Peyer's patch (tissue), 4 donors: ENCODE measurements at regions not wholly inside any gene's neighbourhood (a gene's known extent, or its start where the extent isn't known, plus 50 kb on each side); places are given as distances from the start of the nearest gene placed in this dataset.

ENCODE experiments used
- POLR2A ChIP-seq, 2 donors: fragments of 450-650 bp; IDR thresholded peaks; one replicate each; pipeline ENCODE4 v1.5.1; 2017; ENCODE audit warnings: antibody characterized with exemption in 2 of 2, mild to moderate bottlenecking in 2 of 2, moderate library complexity in 2 of 2
- TF ChIP-seq, protein P1 (sequence below), 6 experiments: fragments of 450-650 bp in 4 of 6; fragments of 200-600 bp in 2 of 6; sonication (generic) in 1 of 6; IDR thresholded peaks; one replicate each; pipeline ENCODE4 v1.5.1; 2017 to 2019; ENCODE audit warnings: antibody characterized with exemption in 6 of 6, mild to moderate bottlenecking in 3 of 6, moderate library complexity in 1 of 6

DNA sequence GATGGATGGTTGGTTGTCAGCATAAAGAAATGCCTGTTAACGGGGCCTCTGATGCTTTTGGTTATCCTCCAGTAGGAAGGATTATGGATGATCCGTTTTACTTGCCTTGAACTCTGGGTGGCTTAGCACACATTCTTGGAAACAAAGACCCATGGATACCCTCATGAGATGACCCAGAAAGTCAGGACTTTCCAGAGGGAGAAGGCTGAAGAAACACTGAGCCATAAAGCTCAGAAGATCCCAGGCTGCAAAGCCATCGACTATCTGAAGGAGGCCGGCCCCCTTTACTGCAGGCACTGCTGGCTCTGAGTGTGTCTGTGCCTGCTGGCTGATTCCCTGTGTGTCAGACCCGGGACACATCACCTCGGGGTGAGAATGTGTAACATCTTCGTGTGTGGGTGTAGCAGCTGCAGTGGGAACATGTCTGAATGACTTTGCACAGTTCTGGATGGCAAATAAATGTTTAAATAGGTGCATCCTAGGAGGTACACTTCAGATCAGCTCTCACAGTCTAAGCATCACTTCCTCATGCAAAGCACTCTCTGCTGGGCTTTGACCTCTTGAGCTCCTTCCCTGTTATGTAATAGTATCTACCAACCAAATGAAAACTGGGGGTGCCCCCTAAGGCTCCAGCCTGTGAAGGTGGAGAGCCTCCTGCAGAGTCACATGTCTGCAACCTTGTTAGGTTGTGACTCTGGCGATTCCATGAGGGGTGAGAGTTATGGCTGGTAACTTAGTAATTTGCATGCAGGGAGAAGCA lies 1084.9 kb downstream of the TBC1D22A start:
- TF ChIP-seq, protein P1, sequence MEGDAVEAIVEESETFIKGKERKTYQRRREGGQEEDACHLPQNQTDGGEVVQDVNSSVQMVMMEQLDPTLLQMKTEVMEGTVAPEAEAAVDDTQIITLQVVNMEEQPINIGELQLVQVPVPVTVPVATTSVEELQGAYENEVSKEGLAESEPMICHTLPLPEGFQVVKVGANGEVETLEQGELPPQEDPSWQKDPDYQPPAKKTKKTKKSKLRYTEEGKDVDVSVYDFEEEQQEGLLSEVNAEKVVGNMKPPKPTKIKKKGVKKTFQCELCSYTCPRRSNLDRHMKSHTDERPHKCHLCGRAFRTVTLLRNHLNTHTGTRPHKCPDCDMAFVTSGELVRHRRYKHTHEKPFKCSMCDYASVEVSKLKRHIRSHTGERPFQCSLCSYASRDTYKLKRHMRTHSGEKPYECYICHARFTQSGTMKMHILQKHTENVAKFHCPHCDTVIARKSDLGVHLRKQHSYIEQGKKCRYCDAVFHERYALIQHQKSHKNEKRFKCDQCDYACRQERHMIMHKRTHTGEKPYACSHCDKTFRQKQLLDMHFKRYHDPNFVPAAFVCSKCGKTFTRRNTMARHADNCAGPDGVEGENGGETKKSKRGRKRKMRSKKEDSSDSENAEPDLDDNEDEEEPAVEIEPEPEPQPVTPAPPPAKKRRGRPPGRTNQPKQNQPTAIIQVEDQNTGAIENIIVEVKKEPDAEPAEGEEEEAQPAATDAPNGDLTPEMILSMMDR (IDR thresholded peaks at IDR 0.05) = no peak
- TF ChIP-seq POLR2A (IDR thresholded peaks at IDR 0.05) = no peak
